ENCODE measurements at regions not wholly inside any gene's neighbourhood (a gene's known extent, or its start where the extent isn't known, plus 50 kb on each side); places are given as distances from the start of the nearest gene placed in this dataset.

DNA sequence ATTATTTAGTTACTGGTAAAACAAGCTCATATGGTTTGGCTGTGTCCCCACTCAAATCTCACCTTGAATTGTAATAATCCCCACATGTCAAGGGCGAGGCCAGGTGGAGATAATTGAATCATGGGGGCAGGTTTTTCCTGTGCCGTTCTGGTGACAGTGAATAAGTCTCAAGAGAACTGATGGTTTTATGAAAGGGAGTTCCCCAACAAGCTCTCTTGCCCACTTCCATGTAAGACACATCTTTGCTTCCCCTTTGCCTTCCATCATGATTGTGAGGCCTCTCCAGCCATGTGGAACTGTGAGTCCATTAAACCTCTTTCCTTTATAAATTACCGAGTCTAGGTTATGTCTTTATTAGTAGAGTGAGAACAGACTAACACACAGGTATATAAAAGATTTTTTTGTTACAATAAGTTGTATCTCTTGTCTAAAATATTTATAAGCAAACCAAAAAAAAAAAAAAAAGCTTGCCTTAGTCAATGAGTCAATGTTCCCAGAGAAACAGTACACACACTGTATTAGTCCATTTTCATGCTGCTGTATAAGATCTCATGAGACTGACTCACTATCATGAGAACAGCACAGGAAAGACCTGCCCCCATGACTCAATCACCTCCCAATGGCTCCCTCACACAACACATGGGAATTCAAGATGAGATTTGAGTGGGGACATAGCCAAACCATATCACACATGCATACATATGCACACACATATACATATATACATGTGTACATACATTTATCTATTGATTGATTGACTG is 138.3 kb downstream of the BASP1 start (continued):
- TF ChIP-seq, protein P1, sequence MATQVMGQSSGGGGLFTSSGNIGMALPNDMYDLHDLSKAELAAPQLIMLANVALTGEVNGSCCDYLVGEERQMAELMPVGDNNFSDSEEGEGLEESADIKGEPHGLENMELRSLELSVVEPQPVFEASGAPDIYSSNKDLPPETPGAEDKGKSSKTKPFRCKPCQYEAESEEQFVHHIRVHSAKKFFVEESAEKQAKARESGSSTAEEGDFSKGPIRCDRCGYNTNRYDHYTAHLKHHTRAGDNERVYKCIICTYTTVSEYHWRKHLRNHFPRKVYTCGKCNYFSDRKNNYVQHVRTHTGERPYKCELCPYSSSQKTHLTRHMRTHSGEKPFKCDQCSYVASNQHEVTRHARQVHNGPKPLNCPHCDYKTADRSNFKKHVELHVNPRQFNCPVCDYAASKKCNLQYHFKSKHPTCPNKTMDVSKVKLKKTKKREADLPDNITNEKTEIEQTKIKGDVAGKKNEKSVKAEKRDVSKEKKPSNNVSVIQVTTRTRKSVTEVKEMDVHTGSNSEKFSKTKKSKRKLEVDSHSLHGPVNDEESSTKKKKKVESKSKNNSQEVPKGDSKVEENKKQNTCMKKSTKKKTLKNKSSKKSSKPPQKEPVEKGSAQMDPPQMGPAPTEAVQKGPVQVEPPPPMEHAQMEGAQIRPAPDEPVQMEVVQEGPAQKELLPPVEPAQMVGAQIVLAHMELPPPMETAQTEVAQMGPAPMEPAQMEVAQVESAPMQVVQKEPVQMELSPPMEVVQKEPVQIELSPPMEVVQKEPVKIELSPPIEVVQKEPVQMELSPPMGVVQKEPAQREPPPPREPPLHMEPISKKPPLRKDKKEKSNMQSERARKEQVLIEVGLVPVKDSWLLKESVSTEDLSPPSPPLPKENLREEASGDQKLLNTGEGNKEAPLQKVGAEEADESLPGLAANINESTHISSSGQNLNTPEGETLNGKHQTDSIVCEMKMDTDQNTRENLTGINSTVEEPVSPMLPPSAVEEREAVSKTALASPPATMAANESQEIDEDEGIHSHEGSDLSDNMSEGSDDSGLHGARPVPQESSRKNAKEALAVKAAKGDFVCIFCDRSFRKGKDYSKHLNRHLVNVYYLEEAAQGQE (IDR thresholded peaks at IDR 0.05; ENCODE audit: unreplicated experiment): no peak
- no peak for TF ChIP-seq POLR2AphosphoS5 (IDR thresholded peaks at IDR 0.05; ENCODE audit: low read depth)

GRCh38 chr5:17356551-17356950 is 139.1 kb downstream of the BASP1 start:
- no peak overlapping the region for H3K4me2 ChIP-seq
- Mint-ChIP-seq H3K4me3 (no peak overlapping the region), H3K27me3 (ENCODE audit: insufficient read depth, low read depth, poor library complexity) (peaks cover 2% of the 10 kb centered on the region), H3K36me3 (ENCODE audit: low read depth) (0 out of 3 replicates have a peak, but pooled peaks cover 3% of the 10 kb centered on the region), H3K27ac (no peak overlapping the region), H3K4me1 (peaks cover 11% of the 10 kb centered on the region), H3K9me3 (peaks cover 5% of the 10 kb centered on the region; the same call in 2 of the 3 replicates)
- ATAC-seq: no peak
- H3K79me2 ChIP-seq (replicated peaks; ENCODE audit: insufficient read depth): no peaks in the 10 kb centered on the region
- TF ChIP-seq, protein P1 (IDR thresholded peaks at IDR 0.05; ENCODE audit: unreplicated experiment): no peak
- no peak for TF ChIP-seq EZH2phosphoT487 (IDR thresholded peaks at IDR 0.05; ENCODE audit: unreplicated experiment)
- TF ChIP-seq NANOG (IDR thresholded peaks at IDR 0.05; ENCODE audit: borderline replicate concordance): no peak
- TF ChIP-seq, protein P2, sequence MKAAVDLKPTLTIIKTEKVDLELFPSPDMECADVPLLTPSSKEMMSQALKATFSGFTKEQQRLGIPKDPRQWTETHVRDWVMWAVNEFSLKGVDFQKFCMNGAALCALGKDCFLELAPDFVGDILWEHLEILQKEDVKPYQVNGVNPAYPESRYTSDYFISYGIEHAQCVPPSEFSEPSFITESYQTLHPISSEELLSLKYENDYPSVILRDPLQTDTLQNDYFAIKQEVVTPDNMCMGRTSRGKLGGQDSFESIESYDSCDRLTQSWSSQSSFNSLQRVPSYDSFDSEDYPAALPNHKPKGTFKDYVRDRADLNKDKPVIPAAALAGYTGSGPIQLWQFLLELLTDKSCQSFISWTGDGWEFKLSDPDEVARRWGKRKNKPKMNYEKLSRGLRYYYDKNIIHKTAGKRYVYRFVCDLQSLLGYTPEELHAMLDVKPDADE (IDR thresholded peaks at IDR 0.05): no peak
- no peak for TF ChIP-seq ZNF331 (CRISPR knock-in tag; IDR thresholded peaks at IDR 0.05; ENCODE audit: low read depth)
- no peak for TF ChIP-seq ZNF114 (CRISPR knock-in tag; IDR thresholded peaks at IDR 0.05)
- TF ChIP-seq STAT1 (IDR thresholded peaks at IDR 0.05; ENCODE audit: unreplicated experiment): no peak
- no peak for TF ChIP-seq EZH2 (IDR thresholded peaks at IDR 0.05; ENCODE audit: low read depth, unreplicated experiment)
- no peak for TF ChIP-seq CREB1 (CRISPR knock-in tag; IDR thresholded peaks at IDR 0.05; ENCODE audit: low read depth)
- TF ChIP-seq CTCF (conservative IDR thresholded peaks at IDR 0.05; ENCODE audit: low read depth in 2 of 2): no peak
- no peak overlapping the region for H2AFZ ChIP-seq
- no peak overlapping the region for H3K27ac ChIP-seq (ENCODE audit: low read depth)
- peaks cover 6% of the 10 kb centered on the region; the same call in 1 of the 2 replicates for H3K9me2 ChIP-seq (ENCODE audit: insufficient read depth)
- H3K27me3 ChIP-seq (ENCODE audit: insufficient read depth): no peaks in the 10 kb centered on the region
- H3K4me3 ChIP-seq: no peak overlapping the region
- no peak for DNase-seq (ENCODE audit: low spot score)
- H3F3A ChIP-seq (replicated peaks; ENCODE audit: low read depth): no peaks in the 10 kb centered on the region
- H3K4me1 ChIP-seq (ENCODE audit: insufficient read depth): peaks cover 7% of the 10 kb centered on the region
- no peaks in the 10 kb centered on the region for H4K20me1 ChIP-seq (replicated peaks; ENCODE audit: insufficient read depth)
- H3K36me3 ChIP-seq (ENCODE audit: insufficient read depth): no peaks in the 10 kb centered on the region

All from GM23338 (cell line).